ENCODE measurements at regions not wholly inside any gene's neighbourhood (a gene's known extent, or its start where the extent isn't known, plus 50 kb on each side); places are given as distances from the start of the nearest gene placed in this dataset.
"Not testable (repeated sequence)": the region's sequence is repeated elsewhere in the genome, so short reads cannot be mapped to it uniquely, and the experiment has no call there.

DNA sequence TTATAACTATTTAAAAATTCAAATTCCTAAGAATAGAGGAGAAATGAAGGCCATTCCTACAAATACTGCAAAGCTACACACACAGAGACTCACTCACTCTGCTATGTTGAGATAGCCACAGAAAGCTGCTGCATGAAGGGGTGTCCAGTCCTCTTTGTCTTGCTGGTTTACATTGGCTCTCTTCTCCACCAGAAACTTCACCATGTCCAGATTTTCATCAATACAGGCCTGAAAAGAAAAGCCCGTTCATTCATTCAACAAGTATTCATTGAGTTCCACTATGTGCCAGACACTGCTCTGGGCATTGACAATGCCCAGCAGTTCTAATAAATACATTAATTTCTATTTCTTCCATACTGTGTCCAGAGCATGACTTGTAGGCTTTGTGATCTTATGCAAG, 732.3 kb downstream of the CDY1 start:
- Histone ChIP-seq H3K9ac (ENCODE audit: insufficient read depth in 1 of 2, low read length in 2 of 2) (no peak overlapping the region), H3K4me3 (no peak overlapping the region), H3K9me3 (ENCODE audit: control insufficient read depth in 4 of 4, insufficient read depth in 3 of 4, low read length in 3 of 4) (no peaks in the 10 kb centered on the region), H3K36me3 (ENCODE audit: control insufficient read depth in 4 of 4, insufficient read depth in 4 of 4, low read length in 4 of 4) (no peaks in the 10 kb centered on the region), H3K27me3 (ENCODE audit: control insufficient read depth in 3 of 3, insufficient read depth in 3 of 3, low read length in 2 of 3) (no peaks in the 10 kb centered on the region), H3K27ac (ENCODE audit: low read depth in 1 of 2, low read length in 1 of 2) (no peak overlapping the region), H3K4me1 (ENCODE audit: control insufficient read depth in 5 of 5, insufficient read depth in 5 of 5, low read length in 5 of 5) (no peaks in the 10 kb centered on the region)
- WGBS, 2 donors: 88% methylated on average over 1 of the region's 1 CpG; no CpG with 5 or more reads in 1 of the 2 donors
- DNase-seq: no peak
- ATAC-seq (ENCODE audit: insufficient read depth, low FRiP score): no peak
- TF ChIP-seq, protein P1, sequence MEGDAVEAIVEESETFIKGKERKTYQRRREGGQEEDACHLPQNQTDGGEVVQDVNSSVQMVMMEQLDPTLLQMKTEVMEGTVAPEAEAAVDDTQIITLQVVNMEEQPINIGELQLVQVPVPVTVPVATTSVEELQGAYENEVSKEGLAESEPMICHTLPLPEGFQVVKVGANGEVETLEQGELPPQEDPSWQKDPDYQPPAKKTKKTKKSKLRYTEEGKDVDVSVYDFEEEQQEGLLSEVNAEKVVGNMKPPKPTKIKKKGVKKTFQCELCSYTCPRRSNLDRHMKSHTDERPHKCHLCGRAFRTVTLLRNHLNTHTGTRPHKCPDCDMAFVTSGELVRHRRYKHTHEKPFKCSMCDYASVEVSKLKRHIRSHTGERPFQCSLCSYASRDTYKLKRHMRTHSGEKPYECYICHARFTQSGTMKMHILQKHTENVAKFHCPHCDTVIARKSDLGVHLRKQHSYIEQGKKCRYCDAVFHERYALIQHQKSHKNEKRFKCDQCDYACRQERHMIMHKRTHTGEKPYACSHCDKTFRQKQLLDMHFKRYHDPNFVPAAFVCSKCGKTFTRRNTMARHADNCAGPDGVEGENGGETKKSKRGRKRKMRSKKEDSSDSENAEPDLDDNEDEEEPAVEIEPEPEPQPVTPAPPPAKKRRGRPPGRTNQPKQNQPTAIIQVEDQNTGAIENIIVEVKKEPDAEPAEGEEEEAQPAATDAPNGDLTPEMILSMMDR (IDR thresholded peaks at IDR 0.05; ENCODE audit: control extremely low read depth, extremely low read depth): no peak

DNA sequence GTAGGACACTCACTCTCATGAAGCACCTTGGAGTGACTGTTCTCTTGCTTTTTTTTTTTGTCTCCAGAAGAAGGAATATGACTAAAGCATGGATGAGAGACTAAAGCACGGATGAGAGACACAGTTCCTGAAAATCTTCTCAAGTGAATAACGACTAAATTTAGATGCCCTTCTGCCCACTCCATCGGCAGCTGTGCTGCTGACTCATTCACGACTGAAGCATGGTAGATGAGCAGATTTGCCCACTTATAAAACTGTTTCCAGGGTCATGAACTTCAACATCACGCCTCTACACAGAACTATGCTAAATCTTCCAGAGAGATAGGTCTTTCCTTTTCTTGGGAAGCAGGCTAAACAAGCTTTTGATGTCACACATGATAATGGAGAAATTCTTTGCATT, 738.0 kb downstream of the CDY1 start:
- H3K27ac ChIP-seq (ENCODE audit: low read depth in 1 of 2, low read length in 1 of 2); ATAC-seq (ENCODE audit: insufficient read depth, low FRiP score): not testable (repeated sequence)
- WGBS, 2 donors: 74% methylated on average over 5 of the region's 5 CpGs; no CpG with 5 or more reads in 1 of the 2 donors

DNA sequence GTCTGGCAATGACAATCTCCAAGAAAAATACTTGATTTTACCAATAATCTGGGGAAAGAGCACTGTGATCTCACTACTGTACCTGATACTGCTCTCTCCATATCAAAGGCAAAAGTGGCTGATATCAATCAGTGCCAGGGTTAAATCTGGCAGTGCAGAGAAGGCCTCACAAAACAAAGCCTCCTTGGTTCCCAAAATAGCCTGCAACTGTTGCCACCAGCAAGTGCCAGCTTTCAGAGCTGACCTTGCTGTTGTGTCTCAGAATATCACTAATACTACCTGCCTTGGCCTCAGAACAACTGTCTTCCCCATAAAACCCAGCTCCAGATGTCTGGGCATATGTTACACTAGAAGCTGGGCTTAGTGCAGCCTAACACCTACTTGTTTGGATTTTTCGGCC, 738.6 kb downstream of the CDY1 start:
- H3K9ac ChIP-seq (ENCODE audit: insufficient read depth in 1 of 2, low read length in 2 of 2); H3K27ac ChIP-seq (ENCODE audit: low read depth in 1 of 2, low read length in 1 of 2); H3K4me3 ChIP-seq; H3K27me3 ChIP-seq (ENCODE audit: control insufficient read depth in 3 of 3, insufficient read depth in 3 of 3, low read length in 2 of 3); H3K36me3 ChIP-seq (ENCODE audit: control insufficient read depth in 4 of 4, insufficient read depth in 4 of 4, low read length in 4 of 4); ATAC-seq (ENCODE audit: insufficient read depth, low FRiP score); DNase-seq; H3K9me3 ChIP-seq (ENCODE audit: control insufficient read depth in 4 of 4, insufficient read depth in 3 of 4, low read length in 3 of 4); H3K4me1 ChIP-seq (ENCODE audit: control insufficient read depth in 5 of 5, insufficient read depth in 5 of 5, low read length in 5 of 5): not testable (repeated sequence)
- WGBS, 2 donors: 93% methylated on average over 1 of the region's 1 CpG; no CpG with 5 or more reads in 1 of the 2 donors

More for the DNA sequence above, 738.0 kb downstream of the CDY1 start:
- not testable (repeated sequence) for H3K9me3 ChIP-seq (ENCODE audit: control insufficient read depth in 4 of 4, insufficient read depth in 3 of 4, low read length in 3 of 4); H3K36me3 ChIP-seq (ENCODE audit: control insufficient read depth in 4 of 4, insufficient read depth in 4 of 4, low read length in 4 of 4); H3K27me3 ChIP-seq (ENCODE audit: control insufficient read depth in 3 of 3, insufficient read depth in 3 of 3, low read length in 2 of 3); H3K4me1 ChIP-seq (ENCODE audit: control insufficient read depth in 5 of 5, insufficient read depth in 5 of 5, low read length in 5 of 5); H3K4me3 ChIP-seq; H3K9ac ChIP-seq (ENCODE audit: insufficient read depth in 1 of 2, low read length in 2 of 2); DNase-seq

DNA sequence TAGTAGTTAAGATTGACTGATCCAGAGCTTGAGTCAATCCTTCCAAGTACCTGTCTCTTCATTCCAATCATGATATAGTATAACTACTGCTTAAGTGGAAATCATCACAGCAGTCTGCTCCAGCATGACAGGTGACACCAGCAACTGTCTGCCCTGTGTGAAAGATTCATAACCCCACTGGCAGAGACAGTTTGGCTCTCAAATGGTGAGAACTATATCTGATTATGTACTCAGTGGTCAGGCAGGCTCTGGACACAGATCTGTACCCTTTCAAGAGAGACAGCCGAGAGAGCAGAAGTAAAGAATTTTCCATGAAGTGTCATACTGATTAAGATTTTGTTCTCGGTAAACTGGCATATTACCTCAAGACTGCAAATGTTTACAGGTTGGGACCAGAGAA, 741.5 kb downstream of the CDY1 start:
- ATAC-seq (ENCODE audit: insufficient read depth, low FRiP score); H3K4me1 ChIP-seq (ENCODE audit: control insufficient read depth in 5 of 5, insufficient read depth in 5 of 5, low read length in 5 of 5); H3K27ac ChIP-seq (ENCODE audit: low read depth in 1 of 2, low read length in 1 of 2); H3K9me3 ChIP-seq (ENCODE audit: control insufficient read depth in 4 of 4, insufficient read depth in 3 of 4, low read length in 3 of 4); H3K27me3 ChIP-seq (ENCODE audit: control insufficient read depth in 3 of 3, insufficient read depth in 3 of 3, low read length in 2 of 3); H3K36me3 ChIP-seq (ENCODE audit: control insufficient read depth in 4 of 4, insufficient read depth in 4 of 4, low read length in 4 of 4); H3K9ac ChIP-seq (ENCODE audit: insufficient read depth in 1 of 2, low read length in 2 of 2); DNase-seq; H3K4me3 ChIP-seq: not testable (repeated sequence)
- 92% methylated on average over 2 of the region's 2 CpGs; no CpG with 5 or more reads in 1 of the 2 donors for WGBS, 2 donors

DNA sequence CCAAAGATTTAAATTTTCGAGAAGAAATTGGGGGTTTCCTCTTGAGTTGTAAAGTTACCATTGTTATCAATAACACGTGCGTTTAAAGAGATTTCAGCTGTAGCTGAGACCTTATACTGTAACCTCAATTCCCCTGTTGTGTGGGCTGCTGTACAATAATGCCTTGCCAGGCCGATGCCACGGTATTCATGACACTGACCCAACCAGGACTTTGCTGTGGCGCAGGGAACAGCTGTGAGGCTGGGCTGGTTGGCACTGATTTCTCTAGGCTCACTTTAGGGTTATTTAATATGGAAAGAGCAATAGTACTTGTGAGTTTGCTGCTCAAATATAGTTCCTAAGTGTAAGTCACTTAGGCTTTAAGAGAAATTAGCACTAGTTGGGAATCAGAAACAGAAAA, 744.2 kb downstream of the CDY1 start:
- not testable (repeated sequence) for H3K27me3 ChIP-seq (ENCODE audit: control insufficient read depth in 3 of 3, insufficient read depth in 3 of 3, low read length in 2 of 3); ATAC-seq (ENCODE audit: insufficient read depth, low FRiP score); H3K36me3 ChIP-seq (ENCODE audit: control insufficient read depth in 4 of 4, insufficient read depth in 4 of 4, low read length in 4 of 4); H3K27ac ChIP-seq (ENCODE audit: low read depth in 1 of 2, low read length in 1 of 2); H3K4me1 ChIP-seq (ENCODE audit: control insufficient read depth in 5 of 5, insufficient read depth in 5 of 5, low read length in 5 of 5); H3K9ac ChIP-seq (ENCODE audit: insufficient read depth in 1 of 2, low read length in 2 of 2); H3K9me3 ChIP-seq (ENCODE audit: control insufficient read depth in 4 of 4, insufficient read depth in 3 of 4, low read length in 3 of 4); H3K4me3 ChIP-seq; DNase-seq
- WGBS, 2 donors: 72% methylated on average over 6 of the region's 6 CpGs; no CpG with 5 or more reads in 1 of the 2 donors

DNA sequence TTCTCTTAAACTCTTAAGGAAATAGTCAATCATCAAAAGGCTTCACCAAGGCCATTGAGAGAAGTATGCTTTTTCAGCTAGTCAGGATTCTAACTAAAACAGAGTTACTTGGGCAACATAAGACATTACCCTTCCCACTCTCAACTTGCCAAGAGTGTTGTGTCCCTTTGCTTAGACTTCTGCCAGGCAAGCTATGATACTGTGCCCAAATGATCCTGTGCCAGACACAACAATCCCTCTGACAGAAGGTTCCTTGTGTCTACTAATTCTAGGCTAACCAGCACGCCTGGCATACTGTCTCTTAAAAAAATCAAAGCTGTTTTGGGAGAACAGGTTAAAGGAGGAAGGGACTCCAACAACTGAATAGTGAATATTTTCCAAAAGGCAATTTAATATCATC, 750.6 kb downstream of the CDY1 start:
- H3K27me3 ChIP-seq (ENCODE audit: control insufficient read depth in 3 of 3, insufficient read depth in 3 of 3, low read length in 2 of 3); ATAC-seq (ENCODE audit: insufficient read depth, low FRiP score); H3K27ac ChIP-seq (ENCODE audit: low read depth in 1 of 2, low read length in 1 of 2); H3K9ac ChIP-seq (ENCODE audit: insufficient read depth in 1 of 2, low read length in 2 of 2); DNase-seq; H3K9me3 ChIP-seq (ENCODE audit: control insufficient read depth in 4 of 4, insufficient read depth in 3 of 4, low read length in 3 of 4); H3K36me3 ChIP-seq (ENCODE audit: control insufficient read depth in 4 of 4, insufficient read depth in 4 of 4, low read length in 4 of 4); H3K4me1 ChIP-seq (ENCODE audit: control insufficient read depth in 5 of 5, insufficient read depth in 5 of 5, low read length in 5 of 5); H3K4me3 ChIP-seq: not testable (repeated sequence)
- WGBS, 2 donors: 11% methylated on average over 1 of the region's 1 CpG; no CpG with 5 or more reads in 1 of the 2 donors
